GM23338 (cell line): ENCODE measurements at regions not wholly inside any gene's neighbourhood (a gene's known extent, or its start where the extent isn't known, plus 50 kb on each side); places are given as distances from the start of the nearest gene placed in this dataset.

Experiments used
- ATAC-seq: fragments of 200-7000 bp; cut with Tn5 transposase; 3 replicates; pipeline ENCODE4 v1.9.1; 2020
- DNase-seq: peaks from one replicate; pipeline ENCODE4 v3.0.0-alpha.2; 2015; ENCODE audit warnings: low spot score
- H2AFZ ChIP-seq: fragments of 200-600 bp; sonication (generic); 2 replicates; pipeline ENCODE4 v1.8.0; 2016; ENCODE audit warnings: antibody characterized with exemption, mild to moderate bottlenecking, moderate library complexity
- H3F3A ChIP-seq: fragments of 200-600 bp; sonication (generic); replicated peaks from 2 replicates; pipeline ENCODE4 v1.8.0; 2017; ENCODE audit warnings: antibody characterized with exemption, mixed run types, low read depth
- H3K27ac ChIP-seq: fragments of 200-600 bp; sonication (generic); 2 replicates; pipeline ENCODE4 v1.6.1; 2016; ENCODE audit warnings: low read depth
- H3K27me3 ChIP-seq: fragments of 200-600 bp; sonication (generic); 2 replicates; pipeline ENCODE4 v1.8.0; 2016; ENCODE audit warnings: mild to moderate bottlenecking, mixed run types, moderate library complexity; ENCODE audit not compliant: insufficient read depth
- H3K36me3 ChIP-seq: fragments of 200-600 bp; sonication (generic); 2 replicates; pipeline ENCODE4 v1.8.0; 2016; ENCODE audit warnings: mild to moderate bottlenecking; ENCODE audit not compliant: insufficient read depth
- H3K4me1 ChIP-seq: fragments of 200-600 bp; sonication (generic); 2 replicates; pipeline ENCODE4 v1.8.0; 2016; ENCODE audit warnings: mild to moderate bottlenecking, moderate library complexity; ENCODE audit not compliant: insufficient read depth
- H3K4me2 ChIP-seq: fragments of 200-600 bp; sonication (generic); 2 replicates; pipeline ENCODE4 v1.7.1; 2017; ENCODE audit warnings: mixed run types
- H3K4me3 ChIP-seq: fragments of 200-600 bp; sonication (generic); 2 replicates; pipeline ENCODE4 v1.6.1; 2016; ENCODE audit warnings: mixed run types
- H3K79me2 ChIP-seq: fragments of 200-600 bp; sonication (generic); replicated peaks from 2 replicates; pipeline ENCODE4 v1.8.0; 2017; ENCODE audit warnings: mild to moderate bottlenecking; ENCODE audit not compliant: insufficient read depth
- H3K9me2 ChIP-seq: fragments of 200-600 bp; sonication (generic); 2 replicates; pipeline ENCODE4 v1.8.0; 2017; ENCODE audit not compliant: insufficient read depth
- H4K20me1 ChIP-seq: fragments of 200-600 bp; sonication (generic); replicated peaks from 2 replicates; pipeline ENCODE4 v1.8.0; 2017; ENCODE audit warnings: mild to moderate bottlenecking; ENCODE audit not compliant: insufficient read depth
- H3K27ac Mint-ChIP-seq: 2 replicates; pipeline ENCODE4 v1.8.0; 2020; ENCODE audit warnings: inconsistent platforms, mild to moderate bottlenecking, moderate library complexity, mixed read lengths
- H3K27me3 Mint-ChIP-seq: 3 replicates; pipeline ENCODE4 v1.8.0; 2022; ENCODE audit warnings: low read depth, mild to moderate bottlenecking, moderate library complexity, mixed read lengths, inconsistent platforms; ENCODE audit not compliant: insufficient read depth, poor library complexity
- H3K36me3 Mint-ChIP-seq: 3 replicates; pipeline ENCODE4 v1.8.0; 2021; ENCODE audit warnings: low read depth, mild to moderate bottlenecking, inconsistent platforms, moderate library complexity, mixed read lengths
- H3K4me1 Mint-ChIP-seq: 3 replicates; pipeline ENCODE4 v1.8.0; 2020; ENCODE audit warnings: mild to moderate bottlenecking, inconsistent platforms, mixed read lengths
- H3K4me3 Mint-ChIP-seq: 3 replicates; pipeline ENCODE4 v1.8.0; 2021; ENCODE audit warnings: moderate library complexity, mild to moderate bottlenecking, inconsistent platforms, mixed read lengths
- H3K9me3 Mint-ChIP-seq: 3 replicates; pipeline ENCODE4 v1.8.0; 2020; ENCODE audit warnings: moderate library complexity, mild to moderate bottlenecking, inconsistent platforms, mixed read lengths
- CREB1 ChIP-seq: fragments of 250-450 bp; sonication (Bioruptor Pico); IDR thresholded peaks from 2 replicates; pipeline ENCODE4 v1.5.0; 2020; ENCODE audit warnings: low read depth, mild to moderate bottlenecking, moderate library complexity
- ETS1 ChIP-seq: IDR thresholded peaks from 2 replicates; pipeline ENCODE4 v1.6.1; 2016; ENCODE audit warnings: antibody characterized with exemption
- EZH2 ChIP-seq: fragments of 200-600 bp; sonication (generic); IDR thresholded peaks from one replicate; pipeline ENCODE4 v1.8.0; 2017; ENCODE audit warnings: antibody characterized with exemption, mild to moderate bottlenecking, low read depth; ENCODE audit not compliant: unreplicated experiment
- JUNB ChIP-seq: IDR thresholded peaks from one replicate; pipeline ENCODE4 v1.6.1; 2016; ENCODE audit warnings: antibody characterized with exemption; ENCODE audit not compliant: unreplicated experiment
- NANOG ChIP-seq: IDR thresholded peaks from 2 replicates; pipeline ENCODE4 v1.6.1; 2016; ENCODE audit warnings: antibody characterized with exemption, borderline replicate concordance
- POLR2AphosphoS5 ChIP-seq: IDR thresholded peaks from 2 replicates; pipeline ENCODE4 v1.6.1; 2016; ENCODE audit warnings: antibody characterized with exemption, low read depth
- STAT1 ChIP-seq: IDR thresholded peaks from one replicate; pipeline ENCODE4 v1.6.1; 2016; ENCODE audit warnings: antibody characterized with exemption; ENCODE audit not compliant: unreplicated experiment
- ZNF114 ChIP-seq: fragments of 250-450 bp; sonication (Bioruptor Pico); IDR thresholded peaks from 2 replicates; pipeline ENCODE4 v1.5.0; 2020; ENCODE audit warnings: mild to moderate bottlenecking, moderate library complexity
- ZNF331 ChIP-seq: fragments of 250-450 bp; sonication (Bioruptor Pico); IDR thresholded peaks from 2 replicates; pipeline ENCODE4 v1.5.0; 2020; ENCODE audit warnings: low read depth, mild to moderate bottlenecking, moderate library complexity
- TF ChIP-seq, protein P1 (sequence below), 2 experiments: fragments of 200-600 bp in 1 of 2; sonication (generic) in 1 of 2; conservative IDR thresholded peaks; 2 replicates each; pipeline versions ENCODE4 v1.5.1 to v1.6.1; 2016 to 2017; ENCODE audit warnings: antibody characterized with exemption in 2 of 2, low read depth in 2 of 2, mild to moderate bottlenecking in 2 of 2, moderate library complexity in 1 of 2
- TF ChIP-seq, protein P2 (sequence below): fragments of 250-450 bp; sonication (Bioruptor Pico); IDR thresholded peaks from 2 replicates; pipeline ENCODE4 v1.5.0; 2020; ENCODE audit warnings: mild to moderate bottlenecking, moderate library complexity

DNA sequence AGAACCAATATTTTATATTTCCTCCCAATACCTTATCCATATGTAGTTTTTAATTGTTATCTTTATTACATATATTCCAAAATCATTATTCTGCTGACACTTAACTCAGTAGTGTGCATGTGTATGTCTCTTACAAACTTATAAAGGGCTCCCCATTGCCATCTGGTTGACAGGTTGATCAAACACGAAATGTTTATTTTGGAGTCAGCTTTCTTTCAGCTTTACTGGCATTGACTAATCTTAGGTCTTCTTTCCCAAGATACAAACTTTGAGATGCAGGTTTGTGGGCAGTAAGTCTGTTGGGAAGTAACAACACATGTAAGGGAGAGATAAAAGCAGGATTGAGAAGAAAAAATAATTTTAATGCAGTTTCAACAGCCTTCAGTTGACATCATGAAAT, 716.0 kb upstream of the CHD1 start:
- H3K4me3 ChIP-seq = no peak overlapping the region
- H3K27ac ChIP-seq = no peak overlapping the region
- no peaks in the 10 kb centered on the region for H3F3A ChIP-seq
- Mint-ChIP-seq H3K27me3 (peaks cover 3% of the 10 kb centered on the region), H3K36me3 (no peaks in the 10 kb centered on the region), H3K4me3 (no peak overlapping the region), H3K27ac (no peak overlapping the region), H3K4me1 (no peaks in the 10 kb centered on the region), H3K9me3 (no peaks in the 10 kb centered on the region)
- H3K4me2 ChIP-seq = no peak overlapping the region
- H4K20me1 ChIP-seq = no peaks in the 10 kb centered on the region
- H2AFZ ChIP-seq = no peak overlapping the region
- no peaks in the 10 kb centered on the region for H3K4me1 ChIP-seq
- H3K27me3 ChIP-seq = no peaks in the 10 kb centered on the region
- ATAC-seq (no peak), DNase-seq (no peak)
- H3K9me2 ChIP-seq = no peaks in the 10 kb centered on the region
- H3K79me2 ChIP-seq = no peaks in the 10 kb centered on the region
- TF ChIP-seq ZNF114 (CRISPR knock-in tag) (no peak), ETS1 (no peak), JUNB (no peak), NANOG (no peak), EZH2 (no peak), STAT1 (no peak), CREB1 (CRISPR knock-in tag) (no peak), ZNF331 (no peak), POLR2AphosphoS5 (no peak)
- TF ChIP-seq, protein P1, sequence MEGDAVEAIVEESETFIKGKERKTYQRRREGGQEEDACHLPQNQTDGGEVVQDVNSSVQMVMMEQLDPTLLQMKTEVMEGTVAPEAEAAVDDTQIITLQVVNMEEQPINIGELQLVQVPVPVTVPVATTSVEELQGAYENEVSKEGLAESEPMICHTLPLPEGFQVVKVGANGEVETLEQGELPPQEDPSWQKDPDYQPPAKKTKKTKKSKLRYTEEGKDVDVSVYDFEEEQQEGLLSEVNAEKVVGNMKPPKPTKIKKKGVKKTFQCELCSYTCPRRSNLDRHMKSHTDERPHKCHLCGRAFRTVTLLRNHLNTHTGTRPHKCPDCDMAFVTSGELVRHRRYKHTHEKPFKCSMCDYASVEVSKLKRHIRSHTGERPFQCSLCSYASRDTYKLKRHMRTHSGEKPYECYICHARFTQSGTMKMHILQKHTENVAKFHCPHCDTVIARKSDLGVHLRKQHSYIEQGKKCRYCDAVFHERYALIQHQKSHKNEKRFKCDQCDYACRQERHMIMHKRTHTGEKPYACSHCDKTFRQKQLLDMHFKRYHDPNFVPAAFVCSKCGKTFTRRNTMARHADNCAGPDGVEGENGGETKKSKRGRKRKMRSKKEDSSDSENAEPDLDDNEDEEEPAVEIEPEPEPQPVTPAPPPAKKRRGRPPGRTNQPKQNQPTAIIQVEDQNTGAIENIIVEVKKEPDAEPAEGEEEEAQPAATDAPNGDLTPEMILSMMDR (conservative IDR thresholded peaks at IDR 0.05; ENCODE audit: low read depth in 2 of 2) = no peak
- TF ChIP-seq, protein P2, sequence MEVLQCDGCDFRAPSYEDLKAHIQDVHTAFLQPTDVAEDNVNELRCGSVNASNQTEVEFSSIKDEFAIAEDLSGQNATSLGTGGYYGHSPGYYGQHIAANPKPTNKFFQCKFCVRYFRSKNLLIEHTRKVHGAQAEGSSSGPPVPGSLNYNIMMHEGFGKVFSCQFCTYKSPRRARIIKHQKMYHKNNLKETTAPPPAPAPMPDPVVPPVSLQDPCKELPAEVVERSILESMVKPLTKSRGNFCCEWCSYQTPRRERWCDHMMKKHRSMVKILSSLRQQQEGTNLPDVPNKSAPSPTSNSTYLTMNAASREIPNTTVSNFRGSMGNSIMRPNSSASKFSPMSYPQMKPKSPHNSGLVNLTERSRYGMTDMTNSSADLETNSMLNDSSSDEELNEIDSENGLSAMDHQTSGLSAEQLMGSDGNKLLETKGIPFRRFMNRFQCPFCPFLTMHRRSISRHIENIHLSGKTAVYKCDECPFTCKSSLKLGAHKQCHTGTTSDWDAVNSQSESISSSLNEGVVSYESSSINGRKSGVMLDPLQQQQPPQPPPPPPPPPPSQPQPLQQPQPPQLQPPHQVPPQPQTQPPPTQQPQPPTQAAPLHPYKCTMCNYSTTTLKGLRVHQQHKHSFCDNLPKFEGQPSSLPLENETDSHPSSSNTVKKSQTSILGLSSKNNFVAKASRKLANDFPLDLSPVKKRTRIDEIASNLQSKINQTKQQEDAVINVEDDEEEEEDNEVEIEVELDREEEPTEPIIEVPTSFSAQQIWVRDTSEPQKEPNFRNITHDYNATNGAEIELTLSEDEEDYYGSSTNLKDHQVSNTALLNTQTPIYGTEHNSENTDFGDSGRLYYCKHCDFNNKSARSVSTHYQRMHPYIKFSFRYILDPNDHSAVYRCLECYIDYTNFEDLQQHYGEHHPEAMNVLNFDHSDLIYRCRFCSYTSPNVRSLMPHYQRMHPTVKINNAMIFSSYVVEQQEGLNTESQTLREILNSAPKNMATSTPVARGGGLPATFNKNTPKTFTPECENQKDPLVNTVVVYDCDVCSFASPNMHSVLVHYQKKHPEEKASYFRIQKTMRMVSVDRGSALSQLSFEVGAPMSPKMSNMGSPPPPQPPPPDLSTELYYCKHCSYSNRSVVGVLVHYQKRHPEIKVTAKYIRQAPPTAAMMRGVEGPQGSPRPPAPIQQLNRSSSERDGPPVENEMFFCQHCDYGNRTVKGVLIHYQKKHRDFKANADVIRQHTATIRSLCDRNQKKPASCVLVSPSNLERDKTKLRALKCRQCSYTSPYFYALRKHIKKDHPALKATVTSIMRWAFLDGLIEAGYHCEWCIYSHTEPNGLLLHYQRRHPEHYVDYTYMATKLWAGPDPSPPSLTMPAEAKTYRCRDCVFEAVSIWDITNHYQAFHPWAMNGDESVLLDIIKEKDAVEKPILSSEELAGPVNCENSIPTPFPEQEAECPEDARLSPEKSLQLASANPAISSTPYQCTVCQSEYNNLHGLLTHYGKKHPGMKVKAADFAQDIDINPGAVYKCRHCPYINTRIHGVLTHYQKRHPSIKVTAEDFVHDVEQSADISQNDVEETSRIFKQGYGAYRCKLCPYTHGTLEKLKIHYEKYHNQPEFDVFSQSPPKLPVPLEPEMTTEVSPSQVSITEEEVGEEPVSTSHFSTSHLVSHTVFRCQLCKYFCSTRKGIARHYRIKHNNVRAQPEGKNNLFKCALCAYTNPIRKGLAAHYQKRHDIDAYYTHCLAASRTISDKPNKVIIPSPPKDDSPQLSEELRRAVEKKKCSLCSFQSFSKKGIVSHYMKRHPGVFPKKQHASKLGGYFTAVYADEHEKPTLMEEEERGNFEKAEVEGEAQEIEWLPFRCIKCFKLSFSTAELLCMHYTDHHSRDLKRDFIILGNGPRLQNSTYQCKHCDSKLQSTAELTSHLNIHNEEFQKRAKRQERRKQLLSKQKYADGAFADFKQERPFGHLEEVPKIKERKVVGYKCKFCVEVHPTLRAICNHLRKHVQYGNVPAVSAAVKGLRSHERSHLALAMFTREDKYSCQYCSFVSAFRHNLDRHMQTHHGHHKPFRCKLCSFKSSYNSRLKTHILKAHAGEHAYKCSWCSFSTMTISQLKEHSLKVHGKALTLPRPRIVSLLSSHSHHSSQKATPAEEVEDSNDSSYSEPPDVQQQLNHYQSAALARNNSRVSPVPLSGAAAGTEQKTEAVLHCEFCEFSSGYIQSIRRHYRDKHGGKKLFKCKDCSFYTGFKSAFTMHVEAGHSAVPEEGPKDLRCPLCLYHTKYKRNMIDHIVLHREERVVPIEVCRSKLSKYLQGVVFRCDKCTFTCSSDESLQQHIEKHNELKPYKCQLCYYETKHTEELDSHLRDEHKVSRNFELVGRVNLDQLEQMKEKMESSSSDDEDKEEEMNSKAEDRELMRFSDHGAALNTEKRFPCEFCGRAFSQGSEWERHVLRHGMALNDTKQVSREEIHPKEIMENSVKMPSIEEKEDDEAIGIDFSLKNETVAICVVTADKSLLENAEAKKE (CRISPR knock-in tag) = no peak
- no peaks in the 10 kb centered on the region for H3K36me3 ChIP-seq
